WERI-Rb-1 (cell line): ENCODE measurements at regions not wholly inside any gene's neighbourhood (a gene's known extent, or its start where the extent isn't known, plus 50 kb on each side); places are given as distances from the start of the nearest gene placed in this dataset.

Source experiments
- DNase-seq: peaks from one replicate; pipeline ENCODE4 v3.0.0-alpha.2; 2020
- H3K27ac ChIP-seq: fragments of 250-450 bp; sonication (Bioruptor Pico); 2 replicates; pipeline ENCODE4 v1.5.1; 2020; ENCODE audit warnings: mild to moderate bottlenecking, moderate library complexity
- H3K27me3 ChIP-seq: fragments of 250-450 bp; sonication (Bioruptor Pico); 2 replicates; pipeline ENCODE4 v1.5.1; 2021; ENCODE audit warnings: mild to moderate bottlenecking, low read depth, moderate library complexity; ENCODE audit not compliant: insufficient read depth, severe bottlenecking
- H3K36me3 ChIP-seq: fragments of 250-450 bp; sonication (Bioruptor Pico); 2 replicates; pipeline ENCODE4 v1.5.1; 2020; ENCODE audit warnings: mild to moderate bottlenecking, moderate library complexity
- H3K4me3 ChIP-seq: 2 replicates; pipeline ENCODE4 v1.5.1; 2011; ENCODE audit warnings: low read depth, mild to moderate bottlenecking, control low read depth, low read length
- H3K9me3 ChIP-seq: fragments of 250-450 bp; sonication (Bioruptor Pico); 2 replicates; pipeline ENCODE4 v1.5.1; 2021; ENCODE audit warnings: mild to moderate bottlenecking, moderate library complexity; ENCODE audit not compliant: severe bottlenecking
- TF ChIP-seq, protein P1 (sequence below): IDR thresholded peaks from 2 replicates; pipeline ENCODE4 v1.5.1; 2011; ENCODE audit warnings: low read depth, mild to moderate bottlenecking, control low read depth, inconsistent platforms, low read length

DNA sequence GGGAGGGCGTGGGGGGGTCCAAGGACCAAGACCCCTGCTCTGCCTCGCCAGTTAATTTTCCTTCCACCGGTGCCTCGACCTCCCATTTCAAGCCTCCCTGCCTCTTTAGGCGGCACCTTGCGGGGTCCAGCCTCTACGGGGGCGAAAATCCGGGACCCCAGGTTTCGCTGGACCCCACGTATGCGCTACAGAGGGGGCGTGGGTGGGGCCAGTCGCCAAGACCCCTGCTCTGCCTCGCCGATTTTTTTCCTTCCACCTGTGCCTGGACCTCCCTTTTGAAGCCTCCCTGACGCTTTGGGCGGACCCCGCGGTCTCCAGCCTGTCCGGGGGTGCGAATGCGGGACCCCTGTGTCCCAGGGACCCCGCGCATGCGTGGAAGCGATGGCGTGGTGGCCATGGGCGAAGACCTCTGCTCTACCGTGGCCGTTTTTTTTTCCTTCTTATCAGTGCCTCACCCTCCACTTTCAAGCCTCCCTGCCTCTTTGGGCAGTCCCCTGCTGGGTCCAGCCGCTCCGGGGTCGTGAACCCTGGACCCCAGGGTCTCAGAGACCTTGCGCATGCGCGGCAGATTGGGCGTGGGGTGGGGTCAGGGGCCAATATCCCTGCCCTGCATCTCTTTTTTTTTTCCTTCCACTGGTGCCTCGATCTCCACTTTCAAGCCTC, 324.2 kb downstream of the ALG10 start:
- H3K27ac ChIP-seq, result no peak overlapping the region
- peaks cover 81% of the 10 kb centered on the region for H3K27me3 ChIP-seq
- TF ChIP-seq, protein P1, sequence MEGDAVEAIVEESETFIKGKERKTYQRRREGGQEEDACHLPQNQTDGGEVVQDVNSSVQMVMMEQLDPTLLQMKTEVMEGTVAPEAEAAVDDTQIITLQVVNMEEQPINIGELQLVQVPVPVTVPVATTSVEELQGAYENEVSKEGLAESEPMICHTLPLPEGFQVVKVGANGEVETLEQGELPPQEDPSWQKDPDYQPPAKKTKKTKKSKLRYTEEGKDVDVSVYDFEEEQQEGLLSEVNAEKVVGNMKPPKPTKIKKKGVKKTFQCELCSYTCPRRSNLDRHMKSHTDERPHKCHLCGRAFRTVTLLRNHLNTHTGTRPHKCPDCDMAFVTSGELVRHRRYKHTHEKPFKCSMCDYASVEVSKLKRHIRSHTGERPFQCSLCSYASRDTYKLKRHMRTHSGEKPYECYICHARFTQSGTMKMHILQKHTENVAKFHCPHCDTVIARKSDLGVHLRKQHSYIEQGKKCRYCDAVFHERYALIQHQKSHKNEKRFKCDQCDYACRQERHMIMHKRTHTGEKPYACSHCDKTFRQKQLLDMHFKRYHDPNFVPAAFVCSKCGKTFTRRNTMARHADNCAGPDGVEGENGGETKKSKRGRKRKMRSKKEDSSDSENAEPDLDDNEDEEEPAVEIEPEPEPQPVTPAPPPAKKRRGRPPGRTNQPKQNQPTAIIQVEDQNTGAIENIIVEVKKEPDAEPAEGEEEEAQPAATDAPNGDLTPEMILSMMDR, result no peak
- no peaks in the 10 kb centered on the region for H3K36me3 ChIP-seq
- no peak overlapping the region for H3K4me3 ChIP-seq
- no peak for DNase-seq
- H3K9me3 ChIP-seq, result no peaks in the 10 kb centered on the region

DNA sequence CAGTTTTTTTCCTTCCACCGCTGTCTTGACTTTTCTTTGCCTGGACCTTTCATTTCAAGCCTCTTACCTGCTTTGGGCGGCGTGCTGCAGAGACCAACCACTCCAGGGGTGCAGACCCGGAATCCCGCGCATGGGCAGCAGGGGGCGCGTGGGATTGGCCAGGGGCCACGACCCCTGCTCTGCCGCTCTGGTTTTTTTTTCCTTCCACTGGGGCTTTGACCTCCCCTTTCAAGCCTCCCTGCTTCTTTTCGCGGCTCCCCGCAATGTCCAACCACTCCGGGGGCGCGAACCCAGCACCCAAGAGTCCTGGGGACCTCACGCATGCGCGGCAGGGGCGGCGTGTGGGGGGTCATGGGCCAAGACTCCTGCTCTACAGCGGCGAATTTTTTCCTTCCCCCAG, 325.1 kb downstream of the ALG10 start:
- no peak overlapping the region for H3K4me3 ChIP-seq
- peaks cover 79% of the 10 kb centered on the region for H3K27me3 ChIP-seq
- no peaks in the 10 kb centered on the region for H3K36me3 ChIP-seq
- TF ChIP-seq, protein P1, result peak; percentile 30; the same call in 1 of the 2 replicates
- H3K27ac ChIP-seq, result no peak overlapping the region
- peak; percentile 19 for DNase-seq
- no peaks in the 10 kb centered on the region for H3K9me3 ChIP-seq

DNA sequence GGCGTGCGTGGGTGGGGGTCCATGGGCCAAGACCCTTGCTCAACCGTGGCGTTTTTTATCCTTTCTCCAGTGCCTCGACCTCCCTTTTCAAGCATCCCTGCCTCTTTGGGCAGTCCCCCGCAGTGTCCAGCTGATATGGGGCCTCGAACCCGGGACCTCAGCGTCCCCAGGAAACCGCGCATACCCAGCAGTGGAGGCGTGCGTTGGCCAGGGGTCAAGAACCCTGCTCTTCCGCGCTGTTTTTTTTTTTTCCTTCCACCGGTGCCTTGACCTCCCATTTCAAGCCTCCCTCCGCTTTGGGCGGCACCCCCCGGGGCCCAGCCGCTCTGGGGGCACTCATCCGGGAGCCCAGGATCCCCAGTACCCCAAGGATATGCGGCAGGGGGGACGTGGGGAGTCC, 325.8 kb downstream of the ALG10 start:
- no peak overlapping the region for H3K4me3 ChIP-seq
- no peaks in the 10 kb centered on the region for H3K9me3 ChIP-seq
- TF ChIP-seq, protein P1, result no peak
- H3K27ac ChIP-seq, result no peak overlapping the region
- peaks cover 77% of the 10 kb centered on the region for H3K27me3 ChIP-seq
- DNase-seq, result no peak
- H3K36me3 ChIP-seq, result no peaks in the 10 kb centered on the region

DNA sequence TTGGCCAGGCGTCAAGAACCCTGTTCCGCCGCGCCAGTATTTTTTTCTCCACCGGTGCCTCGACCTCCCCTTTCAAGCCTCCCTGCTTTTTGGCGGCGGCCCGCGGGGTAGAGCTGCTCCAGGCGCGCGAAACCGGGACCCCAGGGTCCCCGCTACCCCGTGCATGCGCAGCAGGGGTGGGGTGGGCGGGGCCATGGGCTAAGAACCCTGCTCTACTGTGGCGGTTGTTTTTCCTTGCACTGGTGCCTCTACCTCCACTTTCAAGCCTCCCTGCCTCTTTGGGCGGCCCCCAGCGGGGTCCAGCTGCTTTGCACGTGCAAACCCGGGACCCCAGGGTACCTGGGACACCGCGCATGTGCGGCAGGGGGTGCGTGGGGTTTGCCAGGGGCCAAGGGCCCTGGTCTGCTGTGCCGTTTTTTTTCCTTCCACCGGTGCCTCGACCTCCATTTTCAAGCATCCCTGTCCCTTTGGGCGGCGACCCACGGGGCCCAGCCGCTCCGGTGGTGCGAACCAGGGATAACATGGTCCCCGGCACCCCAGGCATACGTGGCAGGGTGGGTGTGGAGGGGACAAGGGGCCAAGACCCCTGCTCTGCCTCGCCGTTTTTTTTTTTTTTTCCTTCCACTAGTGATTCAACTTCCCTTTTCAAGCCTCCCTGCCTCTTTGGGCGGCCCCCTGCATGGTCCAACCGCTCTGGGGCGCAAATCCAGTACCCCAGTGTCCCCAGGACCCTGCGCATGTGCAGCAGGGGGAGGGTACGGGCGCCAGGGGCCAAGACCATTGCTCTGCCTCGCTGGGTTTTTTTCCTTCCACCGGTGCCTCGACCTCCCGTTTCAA, 326.8 kb downstream of the ALG10 start:
- Histone ChIP-seq H3K9me3 (no peaks in the 10 kb centered on the region), H3K27ac (no peak overlapping the region), H3K27me3 (peaks cover 80% of the 10 kb centered on the region), H3K4me3 (no peak overlapping the region), H3K36me3 (no peaks in the 10 kb centered on the region)
- TF ChIP-seq, protein P1, result no peak
- DNase-seq, result no peak

DNA sequence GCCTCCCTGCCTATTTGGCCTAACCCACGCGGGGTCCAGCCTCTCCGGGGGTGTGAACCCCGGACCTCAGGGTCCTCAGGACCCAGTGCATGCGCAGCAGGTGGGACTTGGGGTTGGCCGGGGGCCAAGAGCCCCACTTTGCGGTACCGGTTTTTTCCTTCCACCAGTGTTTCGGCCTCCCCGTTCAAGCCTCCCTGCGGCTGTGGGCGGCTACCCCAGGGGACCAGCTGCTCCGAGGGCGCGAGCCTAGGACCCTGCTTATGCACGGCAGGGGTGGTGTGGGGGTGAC, 327.3 kb downstream of the ALG10 start:
- Histone ChIP-seq H3K9me3 (no peaks in the 10 kb centered on the region), H3K36me3 (no peaks in the 10 kb centered on the region), H3K4me3 (no peak overlapping the region), H3K27ac (no peak overlapping the region), H3K27me3 (peaks cover 80% of the 10 kb centered on the region)
- DNase-seq, result no peak
- TF ChIP-seq, protein P1, result no peak
